PC-9 (cell line): ENCODE measurements at regions not wholly inside any gene's neighbourhood (a gene's known extent, or its start where the extent isn't known, plus 50 kb on each side); places are given as distances from the start of the nearest gene placed in this dataset.

Experiments
- BruUV-seq: library from RNA; stranded (reverse); fragments of 400-500 nt; replicated peaks from 2 replicates; lab custom pipeline; 2021; lab: Mats Ljungman, UMichigan
- CTCF ChIA-PET: fragments of 300-600 bp; sonication (Branson Sonifier 250); formaldehyde crosslinking; loops from one replicate; lab custom pipeline; 2022; ENCODE audit warnings: antibody characterized with exemption; lab: Charles Lee
- POLR2A ChIA-PET: fragments of 300-600 bp; sonication (Branson Sonifier 250); formaldehyde crosslinking; loops from one replicate; lab custom pipeline; 2022; ENCODE audit warnings: antibody characterized with exemption; ENCODE audit not compliant: unreplicated experiment; lab: Charles Lee
- DNase-seq, 2 experiments: peaks; one replicate each; pipeline versions ENCODE4 v3.0.0 to v3.0.0-alpha.2; 2015 to 2022; ENCODE audit warnings: mixed read lengths in 1 of 2
- H2AFZ ChIP-seq: fragments of 200-600 bp; sonication (generic); 2 replicates; pipeline ENCODE4 v1.8.1; 2017; ENCODE audit warnings: antibody characterized with exemption
- H3F3A ChIP-seq: fragments of 200-600 bp; sonication (generic); 2 replicates; pipeline ENCODE4 v1.8.1; 2017; ENCODE audit warnings: antibody characterized with exemption, mild to moderate bottlenecking, low read depth; ENCODE audit not compliant: insufficient read depth
- H3K27ac ChIP-seq: fragments of 200-600 bp; sonication (generic); 2 replicates; pipeline ENCODE4 v1.6.1; 2016; ENCODE audit warnings: mixed run types
- H3K27me3 ChIP-seq: fragments of 200-600 bp; sonication (generic); 2 replicates; pipeline ENCODE4 v1.6.1; 2016; ENCODE audit warnings: low read depth, mixed run types; ENCODE audit not compliant: insufficient read depth
- H3K36me3 ChIP-seq: fragments of 200-600 bp; sonication (generic); 2 replicates; pipeline ENCODE4 v1.6.1; 2016; ENCODE audit warnings: low read depth, mixed run types
- H3K4me1 ChIP-seq: fragments of 200-600 bp; sonication (generic); replicated peaks from 2 replicates; pipeline ENCODE4 v1.6.1; 2016; ENCODE audit warnings: mixed run types; ENCODE audit not compliant: insufficient read depth
- H3K4me2 ChIP-seq: fragments of 200-600 bp; sonication (generic); 2 replicates; pipeline ENCODE4 v1.6.1; 2017; ENCODE audit warnings: mixed run types
- H3K4me3 ChIP-seq: fragments of 200-600 bp; sonication (generic); 2 replicates; pipeline ENCODE4 v1.6.1; 2016; ENCODE audit warnings: mixed run types
- H3K79me2 ChIP-seq: fragments of 200-600 bp; sonication (generic); 2 replicates; pipeline ENCODE4 v1.6.1; 2017; ENCODE audit warnings: low read depth, mixed run types
- H3K9me2 ChIP-seq: fragments of 200-600 bp; sonication (generic); 2 replicates; pipeline ENCODE4 v1.8.1; 2017; ENCODE audit warnings: mild to moderate bottlenecking; ENCODE audit not compliant: insufficient read depth
- H3K9me3 ChIP-seq: fragments of 200-600 bp; sonication (generic); 2 replicates; pipeline ENCODE4 v1.8.1; 2016; ENCODE audit warnings: low read depth; ENCODE audit not compliant: insufficient read depth
- H4K20me1 ChIP-seq: fragments of 200-600 bp; sonication (generic); 2 replicates; pipeline ENCODE4 v1.8.1; 2017; ENCODE audit not compliant: insufficient read depth
- EZH2 ChIP-seq: fragments of 200-600 bp; sonication (generic); IDR thresholded peaks from 2 replicates; pipeline ENCODE4 v1.8.0; 2017; ENCODE audit warnings: antibody characterized with exemption, low read depth
- intact Hi-C: fragments of 100-400 bp; cut with micrococcal nuclease; formaldehyde crosslinking; loops from one replicate; pipeline ENCODE4 v1.10.0; 2022; ENCODE audit not compliant: unreplicated experiment
- TF ChIP-seq, protein P1 (sequence below): fragments of 200-600 bp; sonication (generic); conservative IDR thresholded peaks from 2 replicates; pipeline ENCODE4 v1.6.1; 2017; ENCODE audit warnings: mixed run types, antibody characterized with exemption, mild to moderate bottlenecking, moderate library complexity

DNA sequence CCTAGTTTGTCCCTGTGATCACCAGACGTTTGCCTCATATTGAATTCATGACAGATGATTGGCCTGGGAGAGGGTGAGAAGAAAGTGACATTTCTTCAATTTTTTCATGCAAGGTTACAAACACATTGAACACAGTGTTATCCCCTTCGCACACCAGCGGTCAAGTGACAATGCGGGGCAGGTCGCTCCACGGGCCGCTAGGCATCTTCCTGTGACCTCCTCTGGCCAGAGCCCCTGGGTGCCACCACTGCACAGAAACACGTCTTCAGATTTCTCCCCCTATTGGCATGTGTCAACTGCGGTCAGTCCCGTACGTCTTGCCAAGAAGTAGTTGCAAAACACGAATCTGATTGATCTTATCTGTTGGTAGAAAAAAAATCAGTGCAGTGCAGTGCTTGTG is 97.1 kb downstream of the PXDC1 start:
- Histone ChIP-seq H3K4me1 (no peaks in the 10 kb centered on the region), H3K36me3 (no peaks in the 10 kb centered on the region), H2AFZ (no peak overlapping the region), H3K27ac (no peak overlapping the region), H3K79me2 (no peaks in the 10 kb centered on the region), H3K4me3 (no peak overlapping the region), H3F3A (no peaks in the 10 kb centered on the region), H3K27me3 (no peaks in the 10 kb centered on the region), H4K20me1 (no peaks in the 10 kb centered on the region), H3K9me3 (no peaks in the 10 kb centered on the region), H3K9me2 (no peaks in the 10 kb centered on the region), H3K4me2 (no peak overlapping the region)
- intact Hi-C loops: no loop called here
- POLR2A ChIA-PET: no interaction called here
- no peak for DNase-seq
- TF ChIP-seq, protein P1, sequence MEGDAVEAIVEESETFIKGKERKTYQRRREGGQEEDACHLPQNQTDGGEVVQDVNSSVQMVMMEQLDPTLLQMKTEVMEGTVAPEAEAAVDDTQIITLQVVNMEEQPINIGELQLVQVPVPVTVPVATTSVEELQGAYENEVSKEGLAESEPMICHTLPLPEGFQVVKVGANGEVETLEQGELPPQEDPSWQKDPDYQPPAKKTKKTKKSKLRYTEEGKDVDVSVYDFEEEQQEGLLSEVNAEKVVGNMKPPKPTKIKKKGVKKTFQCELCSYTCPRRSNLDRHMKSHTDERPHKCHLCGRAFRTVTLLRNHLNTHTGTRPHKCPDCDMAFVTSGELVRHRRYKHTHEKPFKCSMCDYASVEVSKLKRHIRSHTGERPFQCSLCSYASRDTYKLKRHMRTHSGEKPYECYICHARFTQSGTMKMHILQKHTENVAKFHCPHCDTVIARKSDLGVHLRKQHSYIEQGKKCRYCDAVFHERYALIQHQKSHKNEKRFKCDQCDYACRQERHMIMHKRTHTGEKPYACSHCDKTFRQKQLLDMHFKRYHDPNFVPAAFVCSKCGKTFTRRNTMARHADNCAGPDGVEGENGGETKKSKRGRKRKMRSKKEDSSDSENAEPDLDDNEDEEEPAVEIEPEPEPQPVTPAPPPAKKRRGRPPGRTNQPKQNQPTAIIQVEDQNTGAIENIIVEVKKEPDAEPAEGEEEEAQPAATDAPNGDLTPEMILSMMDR: no peak
- no peak for TF ChIP-seq EZH2
- CTCF ChIA-PET: no interaction called here
- no TSS peak for BruUV-seq

DNA sequence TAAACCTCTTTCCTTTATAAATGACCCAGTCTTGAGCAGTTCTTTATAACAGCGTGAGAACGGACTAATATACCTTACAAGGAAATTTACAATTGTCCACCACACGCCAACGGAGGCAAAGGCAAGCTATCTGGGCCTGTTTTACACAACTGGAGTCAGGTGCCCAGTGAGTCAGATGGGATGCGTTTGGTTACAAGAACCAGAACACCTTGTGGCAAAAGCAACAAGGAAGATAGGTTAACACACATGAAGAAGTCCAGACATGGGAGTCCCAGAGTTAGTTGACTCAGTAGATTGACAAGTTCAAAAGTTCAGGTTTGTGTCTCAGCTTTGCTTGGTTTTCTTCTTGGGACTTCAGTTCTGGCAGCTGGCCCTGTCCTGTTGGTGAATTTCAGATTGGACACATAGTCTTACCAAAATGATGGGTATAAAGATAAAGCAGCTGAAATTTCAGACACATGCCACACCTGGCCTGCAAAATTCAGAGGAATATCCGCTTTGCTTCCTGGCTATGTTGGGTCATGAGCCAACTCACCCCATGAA is 97.9 kb downstream of the PXDC1 start:
- Histone ChIP-seq H4K20me1 (no peaks in the 10 kb centered on the region), H3K36me3 (no peaks in the 10 kb centered on the region), H3K4me1 (no peaks in the 10 kb centered on the region), H3K4me2 (no peak overlapping the region), H3K79me2 (no peaks in the 10 kb centered on the region), H2AFZ (no peak overlapping the region), H3K9me2 (no peaks in the 10 kb centered on the region), H3K27ac (no peak overlapping the region), H3F3A (no peaks in the 10 kb centered on the region), H3K27me3 (no peaks in the 10 kb centered on the region), H3K4me3 (no peak overlapping the region), H3K9me3 (no peaks in the 10 kb centered on the region)
- BruUV-seq: no TSS peak
- CTCF ChIA-PET: no interaction called here
- intact Hi-C loops: no loop called here
- no peak for DNase-seq
- POLR2A ChIA-PET: no interaction called here
- TF ChIP-seq, protein P1: no peak
- no peak for TF ChIP-seq EZH2

DNA sequence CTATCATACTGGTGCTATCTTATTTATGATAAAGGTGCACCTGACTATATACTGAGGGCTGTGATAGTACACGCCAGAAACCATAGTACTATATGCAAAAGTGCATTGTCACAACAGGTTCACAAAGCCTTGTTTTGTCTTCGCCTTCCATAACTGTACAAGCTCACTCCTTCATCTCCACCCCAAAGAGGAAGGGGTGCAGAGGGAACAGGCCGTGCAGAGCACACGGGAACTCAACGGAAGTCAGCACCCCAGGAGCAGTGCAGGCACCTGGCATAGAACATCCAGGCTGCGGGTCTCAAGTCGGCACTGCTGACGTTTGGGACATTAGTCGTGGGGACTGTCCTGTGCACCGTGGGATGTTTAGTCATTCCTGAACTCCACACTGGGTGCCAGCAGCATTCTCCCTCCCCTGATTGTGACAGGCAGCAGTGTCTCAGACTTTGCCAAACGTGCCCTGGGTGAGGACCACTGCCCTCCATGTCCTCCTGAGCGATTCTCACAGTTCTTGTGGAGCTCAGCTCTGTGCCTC is 99.7 kb downstream of the PXDC1 start:
- no peak overlapping the region for H3K27ac ChIP-seq
- H3K79me2 ChIP-seq: no peaks in the 10 kb centered on the region
- no peaks in the 10 kb centered on the region for H3K9me3 ChIP-seq
- POLR2A ChIA-PET: no interaction called here
- no peak for DNase-seq
- BruUV-seq: no TSS peak
- H3K4me3 ChIP-seq: no peak overlapping the region
- no peaks in the 10 kb centered on the region for H4K20me1 ChIP-seq
- H2AFZ ChIP-seq: no peak overlapping the region
- CTCF ChIA-PET: no interaction called here
- no peaks in the 10 kb centered on the region for H3K9me2 ChIP-seq
- intact Hi-C loops: no loop called here
- H3K4me2 ChIP-seq: no peak overlapping the region
- H3F3A ChIP-seq: no peaks in the 10 kb centered on the region
- TF ChIP-seq, protein P1: no peak
- TF ChIP-seq EZH2: no peak
- no peaks in the 10 kb centered on the region for H3K36me3 ChIP-seq
- H3K4me1 ChIP-seq: no peaks in the 10 kb centered on the region
- H3K27me3 ChIP-seq: no peaks in the 10 kb centered on the region
